ENCODE measurements at regions not wholly inside any gene's neighbourhood (a gene's known extent, or its start where the extent isn't known, plus 50 kb on each side); places are given as distances from the start of the nearest gene placed in this dataset.
"Not testable (repeated sequence)": the region's sequence is repeated elsewhere in the genome, so short reads cannot be mapped to it uniquely, and the experiment has no call there.

- H3K4me3 ChIP-seq (ENCODE audit: low read depth, low read length); H3K27me3 ChIP-seq (replicated peaks); H3K27ac ChIP-seq; in situ Hi-C loops (cut with HindIII; ENCODE audit: low pct_ligation_motif_present, low sequenced_read_pairs); H3K36me3 ChIP-seq (replicated peaks); DNase-seq: not testable (repeated sequence)
Measured at GRCh38 chr2:57276408-57276807, 770.2 kb upstream of the VRK2 start.

- in situ Hi-C loops (cut with HindIII; ENCODE audit: low pct_ligation_motif_present, low sequenced_read_pairs) = no loop called here
- no peaks in the 10 kb centered on the region for H3K27me3 ChIP-seq (replicated peaks)
- H3K4me3 ChIP-seq (ENCODE audit: low read depth, low read length) = no peak overlapping the region
- no peaks in the 10 kb centered on the region for H3K36me3 ChIP-seq (replicated peaks)
- no peak overlapping the region for H3K27ac ChIP-seq
- no peak for TF ChIP-seq CTCF (IDR thresholded peaks at IDR 0.05; ENCODE audit: low read depth, low read length, missing control alignments)
- no peak for DNase-seq
Measured at GRCh38 chr2:57278451-57278850, 768.2 kb upstream of the VRK2 start.

- Histone ChIP-seq H3K27me3 (replicated peaks) (no peaks in the 10 kb centered on the region), H3K27ac (no peak overlapping the region), H3K4me3 (ENCODE audit: low read depth, low read length) (no peak overlapping the region), H3K36me3 (replicated peaks) (no peaks in the 10 kb centered on the region)
- in situ Hi-C loops (cut with HindIII; ENCODE audit: low pct_ligation_motif_present, low sequenced_read_pairs) = no loop called here
- DNase-seq = no peak
- TF ChIP-seq CTCF (IDR thresholded peaks at IDR 0.05; ENCODE audit: low read depth, low read length, missing control alignments) = no peak
Measured at GRCh38 chr2:57291209-57291608, 755.4 kb upstream of the VRK2 start.

GRCh38 chr2:57296795-57297517, 749.6 kb upstream of the VRK2 start:
- Histone ChIP-seq H3K27me3 (replicated peaks) (no peaks in the 10 kb centered on the region), H3K4me3 (ENCODE audit: low read depth, low read length) (no peak overlapping the region), H3K36me3 (replicated peaks) (no peaks in the 10 kb centered on the region), H3K27ac (no peak overlapping the region)
- TF ChIP-seq CTCF (IDR thresholded peaks at IDR 0.05; ENCODE audit: low read depth, low read length, missing control alignments) = no peak
- in situ Hi-C loops (cut with HindIII; ENCODE audit: low pct_ligation_motif_present, low sequenced_read_pairs) = no loop called here
- DNase-seq = peak; percentile 0

GRCh38 chr2:57313678-57314077, 732.9 kb upstream of the VRK2 start:
- no peaks in the 10 kb centered on the region for H3K27me3 ChIP-seq (replicated peaks)
- no peak for DNase-seq
- TF ChIP-seq CTCF (IDR thresholded peaks at IDR 0.05; ENCODE audit: low read depth, low read length, missing control alignments) = no peak
- H3K36me3 ChIP-seq (replicated peaks) = no peaks in the 10 kb centered on the region
- H3K27ac ChIP-seq = no peak overlapping the region
- in situ Hi-C loops (cut with HindIII; ENCODE audit: low pct_ligation_motif_present, low sequenced_read_pairs) = no loop called here
- no peak overlapping the region for H3K4me3 ChIP-seq (ENCODE audit: low read depth, low read length)

- no peak for TF ChIP-seq CTCF (IDR thresholded peaks at IDR 0.05; ENCODE audit: low read depth, low read length, missing control alignments)
- Histone ChIP-seq H3K36me3 (replicated peaks) (no peaks in the 10 kb centered on the region), H3K27me3 (replicated peaks) (no peaks in the 10 kb centered on the region), H3K4me3 (ENCODE audit: low read depth, low read length) (no peak overlapping the region), H3K27ac (no peak overlapping the region)
- in situ Hi-C loops (cut with HindIII; ENCODE audit: low pct_ligation_motif_present, low sequenced_read_pairs) = no loop called here
- DNase-seq = no peak
Measured at GRCh38 chr2:57314682-57315081, 731.9 kb upstream of the VRK2 start.
